ENCODE measurements at regions not wholly inside any gene's neighbourhood (a gene's known extent, or its start where the extent isn't known, plus 50 kb on each side); places are given as distances from the start of the nearest gene placed in this dataset.
A peak's percentile ranks its signal among the peaks of the same experiment; 100 is the strongest.

DNA sequence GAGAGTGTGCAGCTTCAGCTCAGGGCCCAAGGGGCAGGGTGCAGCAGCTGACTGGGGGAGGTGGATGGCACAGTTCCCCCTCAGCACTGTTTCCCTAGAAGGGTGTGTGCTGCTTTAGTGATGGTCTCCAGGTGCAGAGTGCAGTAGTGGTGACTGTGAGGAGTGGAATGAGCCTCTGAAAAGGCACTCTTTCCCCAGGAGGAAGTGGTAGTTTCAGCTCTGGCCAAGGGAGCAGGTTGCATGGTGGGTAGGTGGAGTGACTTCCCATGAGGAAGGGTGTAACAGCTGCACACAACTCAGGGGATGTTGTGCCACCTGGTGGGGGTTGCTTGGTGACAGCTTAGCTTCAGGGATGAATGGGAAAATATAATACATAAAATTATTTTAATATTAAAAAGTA lies 251.5 kb upstream of the NXPH2 start:
- peak; percentile 66 for FAIRE-seq

DNA sequence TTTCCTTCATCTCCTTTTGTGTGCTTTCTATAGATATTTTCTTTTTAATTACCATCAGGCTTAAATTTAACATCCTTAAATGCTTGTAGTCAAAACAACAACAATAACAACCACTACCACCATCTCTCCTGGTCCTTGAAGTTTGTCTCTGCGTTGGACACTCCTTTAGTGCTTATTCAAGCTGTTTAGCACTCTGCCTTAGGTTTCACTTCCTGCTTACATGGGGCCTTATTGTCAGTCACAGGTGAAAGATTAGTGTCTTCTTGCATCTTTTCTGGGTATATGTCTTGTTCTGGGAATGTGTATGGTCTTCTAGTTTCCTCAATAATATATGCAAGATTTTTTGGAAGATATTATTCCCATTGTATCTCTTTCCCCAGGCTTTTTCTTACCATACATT lies 240.1 kb upstream of the NXPH2 start:
- TF ChIP-seq, protein P1, sequence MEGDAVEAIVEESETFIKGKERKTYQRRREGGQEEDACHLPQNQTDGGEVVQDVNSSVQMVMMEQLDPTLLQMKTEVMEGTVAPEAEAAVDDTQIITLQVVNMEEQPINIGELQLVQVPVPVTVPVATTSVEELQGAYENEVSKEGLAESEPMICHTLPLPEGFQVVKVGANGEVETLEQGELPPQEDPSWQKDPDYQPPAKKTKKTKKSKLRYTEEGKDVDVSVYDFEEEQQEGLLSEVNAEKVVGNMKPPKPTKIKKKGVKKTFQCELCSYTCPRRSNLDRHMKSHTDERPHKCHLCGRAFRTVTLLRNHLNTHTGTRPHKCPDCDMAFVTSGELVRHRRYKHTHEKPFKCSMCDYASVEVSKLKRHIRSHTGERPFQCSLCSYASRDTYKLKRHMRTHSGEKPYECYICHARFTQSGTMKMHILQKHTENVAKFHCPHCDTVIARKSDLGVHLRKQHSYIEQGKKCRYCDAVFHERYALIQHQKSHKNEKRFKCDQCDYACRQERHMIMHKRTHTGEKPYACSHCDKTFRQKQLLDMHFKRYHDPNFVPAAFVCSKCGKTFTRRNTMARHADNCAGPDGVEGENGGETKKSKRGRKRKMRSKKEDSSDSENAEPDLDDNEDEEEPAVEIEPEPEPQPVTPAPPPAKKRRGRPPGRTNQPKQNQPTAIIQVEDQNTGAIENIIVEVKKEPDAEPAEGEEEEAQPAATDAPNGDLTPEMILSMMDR (IDR thresholded peaks at IDR 0.05; ENCODE audit: insufficient read depth, low read length, severe bottlenecking): no peak

More for the DNA sequence above, 251.5 kb upstream of the NXPH2 start:
- H3K36me3 ChIP-seq (ENCODE audit: control insufficient read depth, insufficient read depth, low read length): no peaks in the 10 kb centered on the region
- H3K4me3 ChIP-seq (ENCODE audit: low read depth, low read length): no peak overlapping the region
- DNase-seq (ENCODE audit: low read depth): peak; percentile 58
- TF ChIP-seq, protein P1 (IDR thresholded peaks at IDR 0.05; ENCODE audit: insufficient read depth, low read length, severe bottlenecking): peak; percentile 27
- H3K27me3 ChIP-seq (ENCODE audit: control insufficient read depth, insufficient read depth, low read length): no peaks in the 10 kb centered on the region

DNA sequence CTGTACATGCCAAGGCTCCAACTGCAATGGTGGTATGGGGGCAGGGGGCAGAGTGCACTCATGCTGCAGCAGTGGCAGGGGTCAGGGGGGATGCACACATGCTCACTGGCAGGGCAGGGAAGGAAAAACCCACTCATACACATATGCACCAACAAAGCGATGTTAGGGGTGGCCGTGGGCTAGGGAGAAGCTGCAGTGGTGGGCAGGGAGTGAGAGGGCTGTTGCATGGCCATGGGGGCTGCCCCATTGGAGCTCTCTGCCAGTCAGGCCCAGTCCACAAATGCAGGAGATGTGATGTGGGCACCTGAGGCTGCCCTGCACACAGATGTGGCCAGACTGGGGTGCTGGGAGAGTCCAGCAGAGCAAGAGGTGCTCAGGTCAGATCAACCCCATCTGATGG lies 238.1 kb upstream of the NXPH2 start:
- FAIRE-seq (no peak), DNase-seq (ENCODE audit: low read depth) (no peak)
- Histone ChIP-seq H3K27me3 (ENCODE audit: control insufficient read depth, insufficient read depth, low read length) (no peaks in the 10 kb centered on the region), H3K4me3 (ENCODE audit: low read depth, low read length) (no peak overlapping the region), H3K36me3 (ENCODE audit: control insufficient read depth, insufficient read depth, low read length) (no peaks in the 10 kb centered on the region)
- TF ChIP-seq, protein P1 (IDR thresholded peaks at IDR 0.05; ENCODE audit: insufficient read depth, low read length, severe bottlenecking): no peak

More for the DNA sequence above, 240.1 kb upstream of the NXPH2 start:
- no peak for DNase-seq (ENCODE audit: low read depth)
- H3K4me3 ChIP-seq (ENCODE audit: low read depth, low read length): no peak overlapping the region
- no peaks in the 10 kb centered on the region for H3K36me3 ChIP-seq (ENCODE audit: control insufficient read depth, insufficient read depth, low read length)
- H3K27me3 ChIP-seq (ENCODE audit: control insufficient read depth, insufficient read depth, low read length): no peaks in the 10 kb centered on the region
- no peak for FAIRE-seq

DNA sequence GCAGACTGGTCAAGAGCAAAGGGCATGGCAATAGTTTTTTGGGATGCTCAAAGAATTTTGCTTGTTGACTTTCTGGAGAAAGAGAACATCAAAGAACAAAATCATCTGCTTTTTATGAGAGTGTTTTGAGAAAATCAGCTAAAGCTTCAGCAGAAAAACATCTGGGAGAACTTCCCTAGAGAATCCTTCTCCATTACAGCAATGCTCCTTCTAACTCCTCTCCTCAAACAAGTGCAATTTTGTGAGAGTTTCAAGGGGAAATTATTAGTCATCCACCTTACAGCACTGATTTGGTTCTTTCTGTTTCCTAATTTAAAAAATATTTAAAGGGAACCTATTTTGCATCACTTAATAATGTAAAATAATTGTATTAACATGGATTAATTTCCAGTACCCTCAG lies 226.9 kb upstream of the NXPH2 start:
- no peaks in the 10 kb centered on the region for H3K36me3 ChIP-seq (ENCODE audit: control insufficient read depth, insufficient read depth, low read length)
- H3K27me3 ChIP-seq (ENCODE audit: control insufficient read depth, insufficient read depth, low read length): no peaks in the 10 kb centered on the region
- TF ChIP-seq, protein P1 (IDR thresholded peaks at IDR 0.05; ENCODE audit: insufficient read depth, low read length, severe bottlenecking): no peak
- FAIRE-seq: no peak
- DNase-seq (ENCODE audit: low read depth): no peak
- no peak overlapping the region for H3K4me3 ChIP-seq (ENCODE audit: low read depth, low read length)

DNA sequence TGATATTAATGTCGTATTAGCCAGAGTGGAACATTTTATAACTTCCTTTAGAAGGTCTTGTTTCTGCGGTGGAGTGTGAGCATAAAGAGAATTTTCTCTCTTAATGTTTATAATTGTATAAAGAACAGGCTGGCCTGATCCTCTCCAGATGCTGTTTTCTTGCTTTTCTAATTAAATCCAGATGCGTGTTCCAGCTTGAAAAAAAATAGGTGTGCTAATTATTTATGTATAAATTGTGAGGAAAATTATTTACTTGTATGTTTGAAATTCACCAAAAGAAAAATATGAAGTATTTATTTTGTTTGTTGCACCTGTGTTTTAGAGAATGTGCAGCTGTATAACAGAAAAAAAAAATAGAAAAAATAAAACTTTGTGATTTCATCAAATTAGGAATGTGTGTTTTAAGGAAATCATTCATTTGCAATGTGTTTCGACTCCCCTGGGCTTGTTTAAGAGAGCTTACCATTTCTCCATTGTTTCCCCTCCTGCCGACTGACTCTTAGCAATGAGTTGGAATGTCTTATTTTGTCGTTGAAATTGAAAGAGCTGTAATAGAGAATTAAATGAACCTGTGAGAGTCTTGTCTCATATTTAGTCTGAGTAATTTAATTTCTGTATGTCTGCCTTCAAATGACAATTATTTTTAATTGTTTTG lies 220.1 kb upstream of the NXPH2 start:
- DNase-seq (ENCODE audit: low read depth) (no peak), FAIRE-seq (no peak)
- H3K27me3 ChIP-seq (ENCODE audit: control insufficient read depth, insufficient read depth, low read length): no peaks in the 10 kb centered on the region
- H3K4me3 ChIP-seq (ENCODE audit: low read depth, low read length): no peak overlapping the region
- TF ChIP-seq, protein P1 (IDR thresholded peaks at IDR 0.05; ENCODE audit: insufficient read depth, low read length, severe bottlenecking): no peak
- H3K36me3 ChIP-seq (ENCODE audit: control insufficient read depth, insufficient read depth, low read length): no peaks in the 10 kb centered on the region
